HCT116 (cell line): ENCODE measurements at regions not wholly inside any gene's neighbourhood (a gene's known extent, or its start where the extent isn't known, plus 50 kb on each side); places are given as distances from the start of the nearest gene placed in this dataset.
"Not testable (repeated sequence)": the region's sequence is repeated elsewhere in the genome, so short reads cannot be mapped to it uniquely, and the experiment has no call there.

Experiments
- ATAC-seq: fragments of 200-7000 bp; cut with Tn5 transposase; 2 replicates; pipeline ENCODE4 v1.9.1; 2020; ENCODE audit warnings: mild to moderate bottlenecking, moderate library complexity
- BruUV-seq: library from RNA; stranded (reverse); fragments of 400-500 nt; replicated peaks from 2 replicates; lab custom pipeline; 2021; lab: Mats Ljungman, UMichigan
- CTCF ChIA-PET: fragments of 300-600 bp; sonication (Branson Sonifier 250); formaldehyde crosslinking; loops from one replicate; lab custom pipeline; 2021; ENCODE audit warnings: antibody characterized with exemption; lab: Charles Lee
- POLR2A ChIA-PET: fragments of 300-600, 350-600 bp; sonication (Branson Sonifier 250); formaldehyde crosslinking; loops from one replicate; lab custom pipeline; 2021; ENCODE audit warnings: antibody characterized with exemption; lab: Charles Lee
- RAD21 ChIA-PET, 2 experiments: fragments of 300-600 bp; sonication (Branson Sonifier 250); formaldehyde crosslinking; loops; one replicate each; lab custom pipeline; 2023; ENCODE audit warnings: low total read pairs in 2 of 2; ENCODE audit not compliant: uncharacterized antibody in 2 of 2, unreplicated experiment in 2 of 2, low non-redundant PET in 1 of 2; lab: Charles Lee
- DNase-seq: peaks from one replicate; pipeline ENCODE4 v3.0.0-alpha.2; 2010; ENCODE audit warnings: low read depth, low spot score
- H2AFZ ChIP-seq: fragments of 200-600 bp; shearing (Covaris generic), sonication (generic); 2 replicates; pipeline ENCODE4 v1.6.1; 2017; ENCODE audit warnings: low read depth, mixed run types, mixed read lengths, antibody characterized with exemption, low read length; ENCODE audit not compliant: poor library complexity, severe bottlenecking
- H3K27ac ChIP-seq: 2 replicates; pipeline ENCODE4 v1.5.1; 2012; ENCODE audit warnings: low read depth, low read length
- H3K27me3 ChIP-seq: fragments of 200-600 bp; sonication (generic); 2 replicates; pipeline ENCODE4 v1.6.1; 2016; ENCODE audit warnings: mixed run types, low read length, mixed read lengths; ENCODE audit not compliant: insufficient read depth
- H3K36me3 ChIP-seq, 2 experiments: fragments of 200-500 bp in 1 of 2; fragments of 200-600 bp in 1 of 2; sonication (Bioruptor generic) in 1 of 2; sonication (generic) in 1 of 2; 2 replicates each; pipeline versions ENCODE4 v1.5.1 to v1.6.1; 2014 to 2016; ENCODE audit warnings: low read length in 2 of 2, inconsistent platforms in 1 of 2, mixed read lengths in 1 of 2, mixed run types in 1 of 2; ENCODE audit not compliant: insufficient read depth in 2 of 2, control insufficient read depth in 1 of 2
- H3K4me1 ChIP-seq, 2 experiments: fragments of 200-600 bp in 1 of 2; sonication (generic) in 1 of 2; 2 replicates each; pipeline versions ENCODE4 v1.5.1 to v1.6.1; 2012 to 2017; ENCODE audit warnings: low read length in 2 of 2, inconsistent platforms in 1 of 2, mild to moderate bottlenecking in 1 of 2, mixed read lengths in 1 of 2, mixed run types in 1 of 2, moderate library complexity in 1 of 2; ENCODE audit not compliant: insufficient read depth in 2 of 2, control insufficient read depth in 1 of 2
- H3K4me2 ChIP-seq: fragments of 200-600 bp; sonication (generic); 2 replicates; pipeline ENCODE4 v1.6.1; 2017; ENCODE audit warnings: mixed run types, low read length, mixed read lengths
- H3K4me3 ChIP-seq, 2 experiments: fragments of 200-600 bp in 1 of 2; sonication (generic) in 1 of 2; replicated peaks in 1 of 2; 2 replicates each; pipeline ENCODE4 v1.5.1; 2011 to 2016; ENCODE audit warnings: low read length in 2 of 2, control low read depth in 1 of 2, low read depth in 1 of 2, mild to moderate bottlenecking in 1 of 2, mixed read lengths in 1 of 2, mixed run types in 1 of 2
- H3K79me2 ChIP-seq: fragments of 200-600 bp; sonication (generic); 2 replicates; pipeline ENCODE4 v1.6.1; 2017; ENCODE audit warnings: mild to moderate bottlenecking, mixed run types, low read length, moderate library complexity, mixed read lengths; ENCODE audit not compliant: insufficient read depth
- H3K9ac ChIP-seq: fragments of 200-600 bp; sonication (generic); 2 replicates; pipeline ENCODE4 v1.6.1; 2016; ENCODE audit warnings: low read length, mixed read lengths
- H3K9me2 ChIP-seq: fragments of 200-600 bp; sonication (generic), shearing (Covaris generic); 2 replicates; pipeline ENCODE4 v1.6.1; 2017; ENCODE audit warnings: mixed run types, mild to moderate bottlenecking, moderate library complexity; ENCODE audit not compliant: insufficient read depth
- H3K9me3 ChIP-seq, 2 experiments: fragments of 200-500 bp in 1 of 2; fragments of 200-600 bp in 1 of 2; sonication (Bioruptor generic) in 1 of 2; sonication (generic) in 1 of 2; 2 replicates each; pipeline ENCODE4 v1.6.1; 2014 to 2017; ENCODE audit warnings: low read length in 2 of 2, mixed read lengths in 2 of 2, inconsistent platforms in 1 of 2, low read depth in 1 of 2, mild to moderate bottlenecking in 1 of 2, mixed run types in 1 of 2, moderate library complexity in 1 of 2; ENCODE audit not compliant: control insufficient read depth in 1 of 2, insufficient read depth in 1 of 2
- H4K20me1 ChIP-seq: fragments of 200-600 bp; sonication (generic), shearing (Covaris generic); 2 replicates; pipeline ENCODE4 v1.6.1; 2017; ENCODE audit warnings: mixed run types, mild to moderate bottlenecking, moderate library complexity; ENCODE audit not compliant: insufficient read depth
- CBX3 ChIP-seq: IDR thresholded peaks from 2 replicates; pipeline ENCODE4 v1.6.1; 2012; ENCODE audit warnings: low read depth
- CEBPB ChIP-seq: IDR thresholded peaks from 2 replicates; pipeline ENCODE4 v1.6.1; 2012; ENCODE audit warnings: low read depth
- EGR1 ChIP-seq: IDR thresholded peaks from 2 replicates; pipeline ENCODE4 v1.6.1; 2012; ENCODE audit warnings: low read depth
- ELF1 ChIP-seq: IDR thresholded peaks from 2 replicates; pipeline ENCODE4 v1.6.1; 2012; ENCODE audit warnings: low read depth, borderline replicate concordance
- EZH2 ChIP-seq: fragments of 200-600 bp; sonication (generic); IDR thresholded peaks from 2 replicates; pipeline ENCODE4 v1.6.1; 2017; ENCODE audit warnings: antibody characterized with exemption, mixed run types
- EZH2phosphoT487 ChIP-seq: fragments of 200-600 bp; IDR thresholded peaks from 2 replicates; pipeline ENCODE4 v1.6.1; 2018; ENCODE audit warnings: antibody characterized with exemption, borderline replicate concordance
- FOSL1 ChIP-seq: IDR thresholded peaks from 2 replicates; pipeline ENCODE4 v1.6.1; 2012; ENCODE audit warnings: low read depth
- JUND ChIP-seq: IDR thresholded peaks from 2 replicates; pipeline ENCODE4 v1.6.1; 2012
- POLR2A ChIP-seq: IDR thresholded peaks from 2 replicates; pipeline ENCODE4 v1.7.0; 2011; ENCODE audit warnings: borderline replicate concordance; ENCODE audit not compliant: insufficient read depth, insufficient read length; ENCODE audit errors: extremely low read depth
- POLR2AphosphoS5 ChIP-seq: IDR thresholded peaks from 2 replicates; pipeline ENCODE4 v1.6.1; 2011; ENCODE audit warnings: mild to moderate bottlenecking, low read depth, low read length, moderate library complexity
- RAD21 ChIP-seq: IDR thresholded peaks from 2 replicates; pipeline ENCODE4 v1.6.1; 2012; ENCODE audit warnings: low read depth, mild to moderate bottlenecking
- SIN3A ChIP-seq: IDR thresholded peaks from 2 replicates; pipeline ENCODE4 v1.6.1; 2012; ENCODE audit warnings: low read depth
- SRF ChIP-seq: IDR thresholded peaks from 2 replicates; pipeline ENCODE4 v1.6.1; 2012; ENCODE audit warnings: low read depth
- TCF7L2 ChIP-seq: IDR thresholded peaks from 2 replicates; pipeline ENCODE4 v1.7.0; 2011; ENCODE audit warnings: borderline replicate concordance, inconsistent platforms; ENCODE audit not compliant: insufficient read depth, insufficient read length; ENCODE audit errors: extremely low read depth
- YY1 ChIP-seq: IDR thresholded peaks from 2 replicates; pipeline ENCODE4 v1.6.1; 2011; ENCODE audit warnings: low read length, low read depth, moderate library complexity, mild to moderate bottlenecking; ENCODE audit not compliant: insufficient replicate concordance; ENCODE audit errors: extremely low read depth
- ZBTB33 ChIP-seq: IDR thresholded peaks from 2 replicates; pipeline ENCODE4 v1.6.1; 2011; ENCODE audit warnings: mild to moderate bottlenecking, low read length, moderate library complexity; ENCODE audit not compliant: insufficient replicate concordance; ENCODE audit errors: extremely low read depth
- ZNF274 ChIP-seq: fragments of 200-500 bp; sonication (Bioruptor generic); IDR thresholded peaks from 2 replicates; pipeline ENCODE4 v1.6.1; 2014; ENCODE audit warnings: mild to moderate bottlenecking, low read depth, low read length, inconsistent platforms
- intact Hi-C: fragments of 100-400 bp; cut with micrococcal nuclease; formaldehyde crosslinking; loops from 2 replicates; pipeline ENCODE4 v1.10.0; 2022
- TF ChIP-seq, protein P1 (sequence below): IDR thresholded peaks from 2 replicates; pipeline ENCODE4 v1.6.1; 2012; ENCODE audit warnings: low read depth
- TF ChIP-seq, protein P2 (sequence below): IDR thresholded peaks from 2 replicates; pipeline ENCODE4 v1.6.1; 2012

- Histone ChIP-seq H3K9me2 (no peaks in the 10 kb centered on the region), H4K20me1 (no peaks in the 10 kb centered on the region), H3K27me3 (peaks cover 24% of the 10 kb centered on the region; the same call in 1 of the 2 replicates), H3K27ac (no peak overlapping the region), H3K36me3 (no peaks in the 10 kb centered on the region), H3K9ac (no peak overlapping the region), H3K9me3 (no peaks in the 10 kb centered on the region), H3K4me3 (no peak overlapping the region), H3K4me1 (peaks cover 2 to 4% of the 10 kb centered on the region in 2 experiments; a peak in 2 of 4 replicates), H2AFZ (no peak overlapping the region), H3K79me2 (no peaks in the 10 kb centered on the region), H3K4me2 (no peak overlapping the region)
- ATAC-seq (no peak), DNase-seq (no peak)
- RAD21 ChIA-PET = no interaction called here
- POLR2A ChIA-PET = no interaction called here
- no TSS peak for BruUV-seq
- CTCF ChIA-PET = no interaction called here
- TF ChIP-seq, protein P1, sequence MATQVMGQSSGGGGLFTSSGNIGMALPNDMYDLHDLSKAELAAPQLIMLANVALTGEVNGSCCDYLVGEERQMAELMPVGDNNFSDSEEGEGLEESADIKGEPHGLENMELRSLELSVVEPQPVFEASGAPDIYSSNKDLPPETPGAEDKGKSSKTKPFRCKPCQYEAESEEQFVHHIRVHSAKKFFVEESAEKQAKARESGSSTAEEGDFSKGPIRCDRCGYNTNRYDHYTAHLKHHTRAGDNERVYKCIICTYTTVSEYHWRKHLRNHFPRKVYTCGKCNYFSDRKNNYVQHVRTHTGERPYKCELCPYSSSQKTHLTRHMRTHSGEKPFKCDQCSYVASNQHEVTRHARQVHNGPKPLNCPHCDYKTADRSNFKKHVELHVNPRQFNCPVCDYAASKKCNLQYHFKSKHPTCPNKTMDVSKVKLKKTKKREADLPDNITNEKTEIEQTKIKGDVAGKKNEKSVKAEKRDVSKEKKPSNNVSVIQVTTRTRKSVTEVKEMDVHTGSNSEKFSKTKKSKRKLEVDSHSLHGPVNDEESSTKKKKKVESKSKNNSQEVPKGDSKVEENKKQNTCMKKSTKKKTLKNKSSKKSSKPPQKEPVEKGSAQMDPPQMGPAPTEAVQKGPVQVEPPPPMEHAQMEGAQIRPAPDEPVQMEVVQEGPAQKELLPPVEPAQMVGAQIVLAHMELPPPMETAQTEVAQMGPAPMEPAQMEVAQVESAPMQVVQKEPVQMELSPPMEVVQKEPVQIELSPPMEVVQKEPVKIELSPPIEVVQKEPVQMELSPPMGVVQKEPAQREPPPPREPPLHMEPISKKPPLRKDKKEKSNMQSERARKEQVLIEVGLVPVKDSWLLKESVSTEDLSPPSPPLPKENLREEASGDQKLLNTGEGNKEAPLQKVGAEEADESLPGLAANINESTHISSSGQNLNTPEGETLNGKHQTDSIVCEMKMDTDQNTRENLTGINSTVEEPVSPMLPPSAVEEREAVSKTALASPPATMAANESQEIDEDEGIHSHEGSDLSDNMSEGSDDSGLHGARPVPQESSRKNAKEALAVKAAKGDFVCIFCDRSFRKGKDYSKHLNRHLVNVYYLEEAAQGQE = no peak
- no peak for TF ChIP-seq ZBTB33
- TF ChIP-seq ZNF274 = no peak
- TF ChIP-seq FOSL1 = no peak
- TF ChIP-seq SRF = no peak
- TF ChIP-seq ELF1 = no peak
- TF ChIP-seq CEBPB = no peak
- no peak for TF ChIP-seq CBX3
- no peak for TF ChIP-seq EZH2phosphoT487
- TF ChIP-seq TCF7L2 = no peak
- TF ChIP-seq, protein P2, sequence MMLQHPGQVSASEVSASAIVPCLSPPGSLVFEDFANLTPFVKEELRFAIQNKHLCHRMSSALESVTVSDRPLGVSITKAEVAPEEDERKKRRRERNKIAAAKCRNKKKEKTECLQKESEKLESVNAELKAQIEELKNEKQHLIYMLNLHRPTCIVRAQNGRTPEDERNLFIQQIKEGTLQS = no peak
- TF ChIP-seq JUND = no peak
- no peak for TF ChIP-seq RAD21
- TF ChIP-seq YY1 = no peak
- no peak for TF ChIP-seq POLR2AphosphoS5
- no peak for TF ChIP-seq EZH2
- no peak for TF ChIP-seq SIN3A
- no peak for TF ChIP-seq POLR2A
- TF ChIP-seq EGR1 = no peak
- intact Hi-C loops = no loop called here
Observed at GRCh38 chr1:177410179-177410766, 239.5 kb downstream of the BRINP2 start.

DNA sequence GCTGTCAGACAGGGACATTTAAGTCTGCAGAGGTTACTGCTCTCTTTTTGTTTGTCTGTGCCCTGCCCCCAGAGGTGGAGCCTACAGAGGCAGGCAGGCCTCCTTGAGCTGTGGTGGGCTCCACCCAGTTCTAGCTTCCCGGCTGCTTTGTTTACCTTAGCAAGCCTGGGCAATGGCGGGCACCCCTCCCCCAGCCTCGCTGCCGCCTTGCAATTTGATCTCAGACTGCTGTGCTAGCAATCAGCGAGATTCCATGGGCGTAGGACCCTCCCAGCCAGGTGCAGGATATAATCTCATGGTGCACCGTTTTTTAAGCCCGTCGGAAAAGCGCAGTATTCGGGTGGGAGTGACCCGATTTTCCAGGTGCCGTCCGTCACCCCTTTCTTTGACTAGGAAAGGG is 235.6 kb downstream of the BRINP2 start:
- CTCF ChIA-PET, BruUV-seq, H3K36me3 ChIP-seq, H3K9me2 ChIP-seq, H3K27me3 ChIP-seq, H3K9me3 ChIP-seq, intact Hi-C loops, DNase-seq, H3K4me1 ChIP-seq, H3K9ac ChIP-seq, H3K79me2 ChIP-seq, ATAC-seq, H2AFZ ChIP-seq, H4K20me1 ChIP-seq, H3K27ac ChIP-seq, POLR2A ChIA-PET, RAD21 ChIA-PET: not testable (repeated sequence)
- peak overlapping the region; percentile 47; the same call in 1 of the 2 replicates for H3K4me2 ChIP-seq
- peak overlapping the region in 1 of 2 experiments; percentile 20; a peak in 2 of 4 replicates for H3K4me3 ChIP-seq
